SW480 (cell line): ENCODE measurements at regions not wholly inside any gene's neighbourhood (a gene's known extent, or its start where the extent isn't known, plus 50 kb on each side); places are given as distances from the start of the nearest gene placed in this dataset.
"Not testable (repeated sequence)": the region's sequence is repeated elsewhere in the genome, so short reads cannot be mapped to it uniquely, and the experiment has no call there.

Experiments used
- DNase-seq: peaks from one replicate; pipeline ENCODE4 v3.0.0-alpha.2; 2016; ENCODE audit warnings: low spot score

GRCh38 chr1:192477630-192478029 is 97.9 kb upstream of the RGS1 start:
- peak; percentile 36 for DNase-seq

- no peak for DNase-seq
These were observed 89.7 kb upstream of the RGS1 start for GRCh38 chr1:192485692-192486436.

- DNase-seq = no peak
These were observed 87.5 kb upstream of the RGS1 start for GRCh38 chr1:192488058-192488457.

- no peak for DNase-seq
These were observed 86.5 kb upstream of the RGS1 start for GRCh38 chr1:192489047-192489446.

GRCh38 chr1:192489748-192490147 is 85.8 kb upstream of the RGS1 start:
- peak; percentile 26 for DNase-seq

- DNase-seq = no peak
These were observed 83.6 kb upstream of the RGS1 start for GRCh38 chr1:192491804-192492554.

GRCh38 chr1:192493584-192493983 is 82.0 kb upstream of the RGS1 start:
- no peak for DNase-seq

- DNase-seq = no peak
These were observed 79.1 kb upstream of the RGS1 start for GRCh38 chr1:192496369-192497056.

GRCh38 chr1:192497214-192497794 is 78.3 kb upstream of the RGS1 start:
- DNase-seq = no peak

- DNase-seq = not testable (repeated sequence)
These were observed 77.5 kb upstream of the RGS1 start for GRCh38 chr1:192498092-192498491.

- DNase-seq = not testable (repeated sequence)
These were observed 76.5 kb upstream of the RGS1 start for GRCh38 chr1:192499061-192499581.

- DNase-seq = not testable (repeated sequence)
These were observed 75.0 kb upstream of the RGS1 start for GRCh38 chr1:192500541-192500940.

- peak; percentile 16 for DNase-seq
These were observed 68.8 kb upstream of the RGS1 start for GRCh38 chr1:192506741-192507155.

GRCh38 chr1:192512426-192513162 is 63.0 kb upstream of the RGS1 start:
- no peak for DNase-seq

- no peak for DNase-seq
These were observed 62.4 kb upstream of the RGS1 start for GRCh38 chr1:192513196-192513595.

- no peak for DNase-seq
These were observed 61.9 kb upstream of the RGS1 start for GRCh38 chr1:192513697-192514096.

- DNase-seq = peak; percentile 51
These were observed 58.7 kb upstream of the RGS1 start for GRCh38 chr1:192516776-192517297.

- not testable (repeated sequence) for DNase-seq
These were observed 57.7 kb upstream of the RGS1 start for GRCh38 chr1:192517716-192518355.

GRCh38 chr1:192518700-192519099 is 56.9 kb upstream of the RGS1 start:
- DNase-seq = no peak

- no peak for DNase-seq
These were observed 53.8 kb upstream of the RGS1 start for GRCh38 chr1:192521734-192522133.

GRCh38 chr1:192522673-192523072 is 52.9 kb upstream of the RGS1 start:
- DNase-seq = no peak
